Neural crest cell (in vitro differentiated cells): ENCODE measurements at regions not wholly inside any gene's neighbourhood (a gene's known extent, or its start where the extent isn't known, plus 50 kb on each side); places are given as distances from the start of the nearest gene placed in this dataset.
A peak's percentile ranks its signal among the peaks of the same experiment; 100 is the strongest.

Experiments used
- DNase-seq: peaks from one replicate; pipeline ENCODE4 v3.0.0; 2021; ENCODE audit warnings: low read depth, mixed read lengths, low spot score
- H3K27ac Mint-ChIP-seq: one replicate; pipeline ENCODE4 v1.8.0; 2021; ENCODE audit warnings: mild to moderate bottlenecking, mixed read lengths; ENCODE audit not compliant: unreplicated experiment
- H3K27me3 Mint-ChIP-seq: 2 replicates; pipeline ENCODE4 v1.8.0; 2021; ENCODE audit warnings: low read depth, mild to moderate bottlenecking, mixed read lengths
- H3K36me3 Mint-ChIP-seq: 2 replicates; pipeline ENCODE4 v1.8.0; 2021; ENCODE audit warnings: low read depth, mild to moderate bottlenecking, mixed read lengths
- H3K4me1 Mint-ChIP-seq: 2 replicates; pipeline ENCODE4 v1.8.0; 2021; ENCODE audit warnings: mixed read lengths
- H3K4me3 Mint-ChIP-seq: one replicate; pipeline ENCODE4 v1.8.0; 2021; ENCODE audit warnings: mild to moderate bottlenecking, mixed read lengths
- H3K9me3 Mint-ChIP-seq: 2 replicates; pipeline ENCODE4 v1.8.0; 2021; ENCODE audit warnings: mixed read lengths
- CTCF ChIP-seq: fragments of 200-600 bp; sonication (generic); conservative IDR thresholded peaks from 2 replicates; pipeline ENCODE4 v1.5.0; 2021; ENCODE audit warnings: antibody characterized with exemption, mild to moderate bottlenecking

GRCh38 chr10:60564475-60564874 is 174.8 kb upstream of the ANK3 start:
- Mint-ChIP-seq H3K9me3 (peaks cover 16% of the 10 kb centered on the region), H3K4me1 (no peaks in the 10 kb centered on the region)
- TF ChIP-seq CTCF, result no peak

GRCh38 chr10:60560451-60560850 is 170.8 kb upstream of the ANK3 start:
- Mint-ChIP-seq H3K27me3 (no peaks in the 10 kb centered on the region), H3K27ac (no peak overlapping the region), H3K4me3 (no peak overlapping the region), H3K4me1 (no peaks in the 10 kb centered on the region), H3K36me3 (peaks cover 2% of the 10 kb centered on the region), H3K9me3 (peaks cover 12% of the 10 kb centered on the region)
- TF ChIP-seq CTCF, result no peak
- no peak for DNase-seq

More at GRCh38 chr10:60564475-60564874, 174.8 kb upstream of the ANK3 start:
- peaks cover 12% of the 10 kb centered on the region for H3K36me3 Mint-ChIP-seq
- H3K27me3 Mint-ChIP-seq, result no peaks in the 10 kb centered on the region
- no peak for DNase-seq
- no peak overlapping the region for H3K27ac Mint-ChIP-seq
- no peak overlapping the region for H3K4me3 Mint-ChIP-seq

GRCh38 chr10:60555700-60556099 is 166.0 kb upstream of the ANK3 start:
- DNase-seq, result no peak
- Mint-ChIP-seq H3K27ac (no peak overlapping the region), H3K27me3 (no peaks in the 10 kb centered on the region), H3K4me1 (no peaks in the 10 kb centered on the region), H3K4me3 (no peak overlapping the region), H3K9me3 (peaks cover 6% of the 10 kb centered on the region), H3K36me3 (no peaks in the 10 kb centered on the region)
- TF ChIP-seq CTCF, result no peak

- H3K4me3 Mint-ChIP-seq, result no peak overlapping the region
- no peak for DNase-seq
- no peaks in the 10 kb centered on the region for H3K9me3 Mint-ChIP-seq
- peak; percentile 52 for TF ChIP-seq CTCF
- no peaks in the 10 kb centered on the region for H3K4me1 Mint-ChIP-seq
- H3K36me3 Mint-ChIP-seq, result no peaks in the 10 kb centered on the region
- no peak overlapping the region for H3K27ac Mint-ChIP-seq
- no peaks in the 10 kb centered on the region for H3K27me3 Mint-ChIP-seq
Measured at GRCh38 chr10:60549686-60550085, 160.0 kb upstream of the ANK3 start.

GRCh38 chr10:60542657-60543056 is 153.0 kb upstream of the ANK3 start:
- H3K4me1 Mint-ChIP-seq, result no peaks in the 10 kb centered on the region
- no peak overlapping the region for H3K27ac Mint-ChIP-seq
- no peaks in the 10 kb centered on the region for H3K27me3 Mint-ChIP-seq
- H3K9me3 Mint-ChIP-seq, result no peaks in the 10 kb centered on the region
- no peak for DNase-seq
- no peak for TF ChIP-seq CTCF
- H3K4me3 Mint-ChIP-seq, result no peak overlapping the region
- H3K36me3 Mint-ChIP-seq, result no peaks in the 10 kb centered on the region

GRCh38 chr10:60541451-60541850 is 151.8 kb upstream of the ANK3 start:
- Mint-ChIP-seq H3K9me3 (no peaks in the 10 kb centered on the region), H3K36me3 (no peaks in the 10 kb centered on the region), H3K27ac (no peak overlapping the region), H3K4me1 (no peaks in the 10 kb centered on the region), H3K4me3 (no peak overlapping the region), H3K27me3 (no peaks in the 10 kb centered on the region)
- DNase-seq, result no peak
- no peak for TF ChIP-seq CTCF
